Nephron (organoid): ENCODE measurements at regions not wholly inside any gene's neighbourhood (a gene's known extent, or its start where the extent isn't known, plus 50 kb on each side); places are given as distances from the start of the nearest gene placed in this dataset.
"Not testable (repeated sequence)": the region's sequence is repeated elsewhere in the genome, so short reads cannot be mapped to it uniquely, and the experiment has no call there.

Experiments used
- H3K27ac Mint-ChIP-seq, 3 experiments: 2 replicates each; pipeline ENCODE4 v1.8.0; 2020; ENCODE audit warnings: mixed read lengths in 3 of 3, mild to moderate bottlenecking in 2 of 3, moderate library complexity in 1 of 3
- H3K27me3 Mint-ChIP-seq: 2 replicates; pipeline ENCODE4 v1.8.0; 2021; ENCODE audit warnings: low read depth, mild to moderate bottlenecking, moderate library complexity, mixed read lengths
- H3K36me3 Mint-ChIP-seq: 2 replicates; pipeline ENCODE4 v1.8.0; 2020; ENCODE audit warnings: low read depth, mixed read lengths
- H3K4me1 Mint-ChIP-seq: 2 replicates; pipeline ENCODE4 v1.8.0; 2020; ENCODE audit warnings: mixed read lengths
- H3K4me3 Mint-ChIP-seq, 3 experiments: 2 replicates each; pipeline ENCODE4 v1.8.0; 2020; ENCODE audit warnings: mild to moderate bottlenecking in 3 of 3, mixed read lengths in 3 of 3, moderate library complexity in 2 of 3
- H3K9me3 Mint-ChIP-seq: 2 replicates; pipeline ENCODE4 v1.8.0; 2020; ENCODE audit warnings: mixed read lengths
- CTCF ChIP-seq, 3 experiments: fragments of 200-600 bp; sonication (generic); IDR thresholded peaks; one replicate each; pipeline ENCODE4 v1.5.0; 2021; ENCODE audit warnings: antibody characterized with exemption in 3 of 3; ENCODE audit not compliant: unreplicated experiment in 3 of 3

- no peak for TF ChIP-seq CTCF (IDR thresholded peaks at IDR 0.05; ENCODE audit: unreplicated experiment in 3 of 3)
- Mint-ChIP-seq H3K4me1 (peaks cover 6% of the 10 kb centered on the region), H3K4me3 (no peak overlapping the region), H3K36me3 (no peaks in the 10 kb centered on the region), H3K27ac (no peak overlapping the region), H3K27me3 (no peaks in the 10 kb centered on the region), H3K9me3 (peaks cover 14% of the 10 kb centered on the region)
Observed at GRCh38 chrX:120732461-120732860, 102.6 kb upstream of the C1GALT1C1 start.

GRCh38 chrX:120731386-120731785, 101.5 kb upstream of the C1GALT1C1 start:
- H3K4me3 Mint-ChIP-seq = no peak overlapping the region
- H3K4me1 Mint-ChIP-seq = peaks cover 6% of the 10 kb centered on the region
- H3K27me3 Mint-ChIP-seq = no peaks in the 10 kb centered on the region
- no peak for TF ChIP-seq CTCF (IDR thresholded peaks at IDR 0.05; ENCODE audit: unreplicated experiment in 3 of 3)
- H3K36me3 Mint-ChIP-seq = no peaks in the 10 kb centered on the region
- peaks cover 14% of the 10 kb centered on the region for H3K9me3 Mint-ChIP-seq
- H3K27ac Mint-ChIP-seq = no peak overlapping the region

GRCh38 chrX:120729506-120730255, 99.8 kb upstream of the C1GALT1C1 start:
- not testable (repeated sequence) for H3K4me1 Mint-ChIP-seq, H3K4me3 Mint-ChIP-seq, H3K27me3 Mint-ChIP-seq, H3K27ac Mint-ChIP-seq, H3K36me3 Mint-ChIP-seq
- H3K9me3 Mint-ChIP-seq = peaks cover 14% of the 10 kb centered on the region

- Mint-ChIP-seq H3K27me3 (no peaks in the 10 kb centered on the region), H3K4me3 (no peak overlapping the region), H3K4me1 (peaks cover 6% of the 10 kb centered on the region), H3K36me3 (no peaks in the 10 kb centered on the region), H3K27ac (peak overlapping the region in 2 of 3 experiments; percentile 25 to 45), H3K9me3 (peaks cover 14% of the 10 kb centered on the region)
- no peak for TF ChIP-seq CTCF (IDR thresholded peaks at IDR 0.05; ENCODE audit: unreplicated experiment in 3 of 3)
Observed at GRCh38 chrX:120727911-120728310, 98.1 kb upstream of the C1GALT1C1 start.

- H3K27ac Mint-ChIP-seq = peak overlapping the region in 1 of 3 experiments; percentile 45
- peaks cover 6% of the 10 kb centered on the region for H3K4me1 Mint-ChIP-seq
- TF ChIP-seq CTCF (IDR thresholded peaks at IDR 0.05; ENCODE audit: unreplicated experiment in 3 of 3) = no peak
- H3K36me3 Mint-ChIP-seq = no peaks in the 10 kb centered on the region
- peaks cover 11% of the 10 kb centered on the region for H3K9me3 Mint-ChIP-seq
- H3K27me3 Mint-ChIP-seq = no peaks in the 10 kb centered on the region
- no peak overlapping the region for H3K4me3 Mint-ChIP-seq
Observed at GRCh38 chrX:120727452-120727851, 97.6 kb upstream of the C1GALT1C1 start.

- peaks cover 14% of the 10 kb centered on the region for H3K9me3 Mint-ChIP-seq
- no peaks in the 10 kb centered on the region for H3K27me3 Mint-ChIP-seq
- H3K4me3 Mint-ChIP-seq = no peak overlapping the region
- TF ChIP-seq CTCF (IDR thresholded peaks at IDR 0.05; ENCODE audit: unreplicated experiment in 3 of 3) = no peak
- peaks cover 6% of the 10 kb centered on the region for H3K4me1 Mint-ChIP-seq
- H3K36me3 Mint-ChIP-seq = no peaks in the 10 kb centered on the region
- H3K27ac Mint-ChIP-seq = no peak overlapping the region
Observed at GRCh38 chrX:120726294-120726693, 96.4 kb upstream of the C1GALT1C1 start.
